Activated naive CD4-positive, alpha-beta T cell treated with anti-CD3 and anti-CD28 coated beads for 36 hours (primary cell): ENCODE measurements at regions not wholly inside any gene's neighbourhood (a gene's known extent, or its start where the extent isn't known, plus 50 kb on each side); places are given as distances from the start of the nearest gene placed in this dataset.

Experiments used
- CTCF ChIA-PET: fragments of 350-600 bp; sonication (Branson Sonifier 250); formaldehyde crosslinking; loops from one replicate; lab custom pipeline; 2021; ENCODE audit warnings: antibody characterized with exemption; lab: Charles Lee
- DNase-seq: peaks from one replicate; pipeline ENCODE4 v3.0.0-alpha.2; 2020
- H3K27ac Mint-ChIP-seq: one replicate; pipeline ENCODE4 v1.8.0; 2021; ENCODE audit warnings: mild to moderate bottlenecking, mixed read lengths
- H3K27me3 Mint-ChIP-seq: one replicate; pipeline ENCODE4 v1.8.0; 2021; ENCODE audit warnings: low read depth, mixed read lengths
- H3K36me3 Mint-ChIP-seq: one replicate; pipeline ENCODE4 v1.8.0; 2021; ENCODE audit warnings: low read depth, mixed read lengths
- H3K4me1 Mint-ChIP-seq: one replicate; pipeline ENCODE4 v1.8.0; 2021; ENCODE audit warnings: low read depth, mixed read lengths
- H3K4me3 Mint-ChIP-seq: one replicate; pipeline ENCODE4 v1.8.0; 2021; ENCODE audit warnings: mild to moderate bottlenecking, moderate library complexity, mixed read lengths
- H3K9me3 Mint-ChIP-seq: one replicate; pipeline ENCODE4 v1.8.0; 2021; ENCODE audit warnings: mixed read lengths
- intact Hi-C: fragments of 100-400 bp; cut with micrococcal nuclease; formaldehyde crosslinking; loops from one replicate; pipeline ENCODE4 v1.15.1; 2023

GRCh38 chr4:85419103-85419502 is 55.8 kb upstream of the ARHGAP24 start:
- CTCF ChIA-PET, result no interaction called here
- H3K4me3 Mint-ChIP-seq, result no peak overlapping the region
- intact Hi-C loops, result no loop called here
- H3K4me1 Mint-ChIP-seq, result no peaks in the 10 kb centered on the region
- no peaks in the 10 kb centered on the region for H3K9me3 Mint-ChIP-seq
- no peaks in the 10 kb centered on the region for H3K36me3 Mint-ChIP-seq
- DNase-seq, result no peak
- no peak overlapping the region for H3K27ac Mint-ChIP-seq
- H3K27me3 Mint-ChIP-seq, result no peaks in the 10 kb centered on the region

DNA sequence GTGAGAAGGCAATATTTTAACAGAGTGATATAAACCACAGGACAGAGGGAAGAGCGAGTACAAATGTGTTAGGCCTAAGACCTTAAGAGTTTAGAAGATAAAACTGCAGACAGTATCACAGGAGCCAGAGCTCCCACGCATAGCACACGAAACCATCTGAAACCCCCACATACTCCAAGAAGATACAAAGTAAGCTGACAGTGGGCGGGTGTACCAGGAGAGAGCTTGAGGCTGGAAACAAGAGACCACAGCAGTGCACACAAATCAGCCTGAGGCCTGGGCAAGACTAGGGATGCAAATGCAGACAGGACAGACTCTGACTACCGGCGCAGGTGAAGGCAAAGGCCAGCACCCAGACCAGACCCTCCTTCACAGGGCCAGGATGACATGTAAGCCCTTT is 54.1 kb upstream of the ARHGAP24 start:
- no peaks in the 10 kb centered on the region for H3K36me3 Mint-ChIP-seq
- no peak for DNase-seq
- no peak overlapping the region for H3K4me3 Mint-ChIP-seq
- intact Hi-C loops, result no loop called here
- no peak overlapping the region for H3K27ac Mint-ChIP-seq
- no peaks in the 10 kb centered on the region for H3K27me3 Mint-ChIP-seq
- CTCF ChIA-PET, result no interaction called here
- H3K4me1 Mint-ChIP-seq, result no peaks in the 10 kb centered on the region
- H3K9me3 Mint-ChIP-seq, result no peaks in the 10 kb centered on the region

DNA sequence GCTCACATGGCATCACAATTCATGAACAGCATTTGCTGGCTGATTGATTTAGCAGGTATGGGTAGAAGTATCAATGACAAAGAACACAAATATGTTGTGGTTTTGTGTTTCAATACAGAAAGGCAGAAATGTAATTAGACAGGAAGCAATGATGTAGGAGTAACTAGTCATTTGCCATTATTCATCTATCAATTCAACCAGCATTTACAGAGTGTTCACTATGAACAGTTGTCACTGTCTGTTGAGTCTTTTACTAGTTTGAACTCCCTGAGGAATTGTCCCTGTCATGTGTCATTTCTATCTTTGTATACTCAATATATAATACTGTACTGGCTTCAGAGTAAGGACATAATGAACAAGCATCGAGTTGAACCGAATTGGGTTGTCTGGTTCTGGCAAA is 51.5 kb upstream of the ARHGAP24 start:
- Mint-ChIP-seq H3K9me3 (peaks cover 3% of the 10 kb centered on the region), H3K36me3 (no peaks in the 10 kb centered on the region), H3K4me3 (no peak overlapping the region), H3K4me1 (no peaks in the 10 kb centered on the region), H3K27ac (no peak overlapping the region), H3K27me3 (no peaks in the 10 kb centered on the region)
- CTCF ChIA-PET, result no interaction called here
- intact Hi-C loops, result no loop called here
- no peak for DNase-seq
